ENCODE measurements at regions not wholly inside any gene's neighbourhood (a gene's known extent, or its start where the extent isn't known, plus 50 kb on each side); places are given as distances from the start of the nearest gene placed in this dataset.

- peak; percentile 42; the same call in 1 of the 2 replicates for TF ChIP-seq USF1 (CRISPR knock-in tag; IDR thresholded peaks at IDR 0.05)
- peak; percentile 96 for TF ChIP-seq ZNF232 (CRISPR knock-in tag; IDR thresholded peaks at IDR 0.05)
- TF ChIP-seq, protein P1, sequence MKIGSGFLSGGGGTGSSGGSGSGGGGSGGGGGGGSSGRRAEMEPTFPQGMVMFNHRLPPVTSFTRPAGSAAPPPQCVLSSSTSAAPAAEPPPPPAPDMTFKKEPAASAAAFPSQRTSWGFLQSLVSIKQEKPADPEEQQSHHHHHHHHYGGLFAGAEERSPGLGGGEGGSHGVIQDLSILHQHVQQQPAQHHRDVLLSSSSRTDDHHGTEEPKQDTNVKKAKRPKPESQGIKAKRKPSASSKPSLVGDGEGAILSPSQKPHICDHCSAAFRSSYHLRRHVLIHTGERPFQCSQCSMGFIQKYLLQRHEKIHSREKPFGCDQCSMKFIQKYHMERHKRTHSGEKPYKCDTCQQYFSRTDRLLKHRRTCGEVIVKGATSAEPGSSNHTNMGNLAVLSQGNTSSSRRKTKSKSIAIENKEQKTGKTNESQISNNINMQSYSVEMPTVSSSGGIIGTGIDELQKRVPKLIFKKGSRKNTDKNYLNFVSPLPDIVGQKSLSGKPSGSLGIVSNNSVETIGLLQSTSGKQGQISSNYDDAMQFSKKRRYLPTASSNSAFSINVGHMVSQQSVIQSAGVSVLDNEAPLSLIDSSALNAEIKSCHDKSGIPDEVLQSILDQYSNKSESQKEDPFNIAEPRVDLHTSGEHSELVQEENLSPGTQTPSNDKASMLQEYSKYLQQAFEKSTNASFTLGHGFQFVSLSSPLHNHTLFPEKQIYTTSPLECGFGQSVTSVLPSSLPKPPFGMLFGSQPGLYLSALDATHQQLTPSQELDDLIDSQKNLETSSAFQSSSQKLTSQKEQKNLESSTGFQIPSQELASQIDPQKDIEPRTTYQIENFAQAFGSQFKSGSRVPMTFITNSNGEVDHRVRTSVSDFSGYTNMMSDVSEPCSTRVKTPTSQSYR (CRISPR knock-in tag; IDR thresholded peaks at IDR 0.05): peak; percentile 85
- TF ChIP-seq ELF4 (CRISPR knock-in tag; IDR thresholded peaks at IDR 0.05; ENCODE audit: low read depth): no peak
- peak; percentile 89; the same call in 1 of the 2 replicates for TF ChIP-seq ZBTB43 (CRISPR knock-in tag; IDR thresholded peaks at IDR 0.05)
- TF ChIP-seq SP1 (CRISPR knock-in tag; conservative IDR thresholded peaks at IDR 0.05): peak; percentile 62; the same call in 1 of the 2 replicates
- TF ChIP-seq, protein P2, sequence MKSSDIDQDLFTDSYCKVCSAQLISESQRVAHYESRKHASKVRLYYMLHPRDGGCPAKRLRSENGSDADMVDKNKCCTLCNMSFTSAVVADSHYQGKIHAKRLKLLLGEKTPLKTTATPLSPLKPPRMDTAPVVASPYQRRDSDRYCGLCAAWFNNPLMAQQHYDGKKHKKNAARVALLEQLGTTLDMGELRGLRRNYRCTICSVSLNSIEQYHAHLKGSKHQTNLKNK (CRISPR knock-in tag; IDR thresholded peaks at IDR 0.05): no peak
- TF ChIP-seq JUN (CRISPR knock-in tag; IDR thresholded peaks at IDR 0.05): peak; percentile 49; the same call in 1 of the 2 replicates
- TF ChIP-seq, protein P3, sequence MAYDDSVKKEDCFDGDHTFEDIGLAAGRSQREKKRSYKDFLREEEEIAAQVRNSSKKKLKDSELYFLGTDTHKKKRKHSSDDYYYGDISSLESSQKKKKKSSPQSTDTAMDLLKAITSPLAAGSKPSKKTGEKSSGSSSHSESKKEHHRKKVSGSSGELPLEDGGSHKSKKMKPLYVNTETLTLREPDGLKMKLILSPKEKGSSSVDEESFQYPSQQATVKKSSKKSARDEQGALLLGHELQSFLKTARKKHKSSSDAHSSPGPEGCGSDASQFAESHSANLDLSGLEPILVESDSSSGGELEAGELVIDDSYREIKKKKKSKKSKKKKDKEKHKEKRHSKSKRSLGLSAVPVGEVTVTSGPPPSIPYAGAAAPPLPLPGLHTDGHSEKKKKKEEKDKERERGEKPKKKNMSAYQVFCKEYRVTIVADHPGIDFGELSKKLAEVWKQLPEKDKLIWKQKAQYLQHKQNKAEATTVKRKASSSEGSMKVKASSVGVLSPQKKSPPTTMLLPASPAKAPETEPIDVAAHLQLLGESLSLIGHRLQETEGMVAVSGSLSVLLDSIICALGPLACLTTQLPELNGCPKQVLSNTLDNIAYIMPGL (CRISPR knock-in tag; IDR thresholded peaks at IDR 0.05): peak; percentile 39; the same call in 1 of the 2 replicates
- no peak for TF ChIP-seq ATF6 (CRISPR knock-in tag; IDR thresholded peaks at IDR 0.05)
- TF ChIP-seq SMAD4 (CRISPR knock-in tag; IDR thresholded peaks at IDR 0.05): no peak
- no peak for TF ChIP-seq E2F4 (CRISPR knock-in tag; IDR thresholded peaks at IDR 0.05; ENCODE audit: borderline replicate concordance, low read depth)
- TF ChIP-seq, protein P4, sequence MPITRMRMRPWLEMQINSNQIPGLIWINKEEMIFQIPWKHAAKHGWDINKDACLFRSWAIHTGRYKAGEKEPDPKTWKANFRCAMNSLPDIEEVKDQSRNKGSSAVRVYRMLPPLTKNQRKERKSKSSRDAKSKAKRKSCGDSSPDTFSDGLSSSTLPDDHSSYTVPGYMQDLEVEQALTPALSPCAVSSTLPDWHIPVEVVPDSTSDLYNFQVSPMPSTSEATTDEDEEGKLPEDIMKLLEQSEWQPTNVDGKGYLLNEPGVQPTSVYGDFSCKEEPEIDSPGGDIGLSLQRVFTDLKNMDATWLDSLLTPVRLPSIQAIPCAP (CRISPR knock-in tag; IDR thresholded peaks at IDR 0.05): peak; percentile 77
- TF ChIP-seq MAX (CRISPR knock-in tag; IDR thresholded peaks at IDR 0.05): peak; percentile 56; the same call in 1 of the 2 replicates
- TF ChIP-seq TCF7 (CRISPR knock-in tag; IDR thresholded peaks at IDR 0.05; ENCODE audit: low read depth): 0 out of 2 replicates have a peak, but pooled peaks have one; percentile 47
- peak; percentile 90 for TF ChIP-seq FOXK1 (CRISPR knock-in tag; IDR thresholded peaks at IDR 0.05)
- peak; percentile 98 for TF ChIP-seq TEAD4 (CRISPR knock-in tag; IDR thresholded peaks at IDR 0.05)
- peak; percentile 85 for TF ChIP-seq CREB1 (CRISPR knock-in tag; IDR thresholded peaks at IDR 0.05)
- no peak for TF ChIP-seq RORB (CRISPR knock-in tag; IDR thresholded peaks at IDR 0.05)
- TF ChIP-seq ZNF219 (CRISPR knock-in tag; IDR thresholded peaks at IDR 0.05; ENCODE audit: borderline replicate concordance): no peak
- TF ChIP-seq, protein P5, sequence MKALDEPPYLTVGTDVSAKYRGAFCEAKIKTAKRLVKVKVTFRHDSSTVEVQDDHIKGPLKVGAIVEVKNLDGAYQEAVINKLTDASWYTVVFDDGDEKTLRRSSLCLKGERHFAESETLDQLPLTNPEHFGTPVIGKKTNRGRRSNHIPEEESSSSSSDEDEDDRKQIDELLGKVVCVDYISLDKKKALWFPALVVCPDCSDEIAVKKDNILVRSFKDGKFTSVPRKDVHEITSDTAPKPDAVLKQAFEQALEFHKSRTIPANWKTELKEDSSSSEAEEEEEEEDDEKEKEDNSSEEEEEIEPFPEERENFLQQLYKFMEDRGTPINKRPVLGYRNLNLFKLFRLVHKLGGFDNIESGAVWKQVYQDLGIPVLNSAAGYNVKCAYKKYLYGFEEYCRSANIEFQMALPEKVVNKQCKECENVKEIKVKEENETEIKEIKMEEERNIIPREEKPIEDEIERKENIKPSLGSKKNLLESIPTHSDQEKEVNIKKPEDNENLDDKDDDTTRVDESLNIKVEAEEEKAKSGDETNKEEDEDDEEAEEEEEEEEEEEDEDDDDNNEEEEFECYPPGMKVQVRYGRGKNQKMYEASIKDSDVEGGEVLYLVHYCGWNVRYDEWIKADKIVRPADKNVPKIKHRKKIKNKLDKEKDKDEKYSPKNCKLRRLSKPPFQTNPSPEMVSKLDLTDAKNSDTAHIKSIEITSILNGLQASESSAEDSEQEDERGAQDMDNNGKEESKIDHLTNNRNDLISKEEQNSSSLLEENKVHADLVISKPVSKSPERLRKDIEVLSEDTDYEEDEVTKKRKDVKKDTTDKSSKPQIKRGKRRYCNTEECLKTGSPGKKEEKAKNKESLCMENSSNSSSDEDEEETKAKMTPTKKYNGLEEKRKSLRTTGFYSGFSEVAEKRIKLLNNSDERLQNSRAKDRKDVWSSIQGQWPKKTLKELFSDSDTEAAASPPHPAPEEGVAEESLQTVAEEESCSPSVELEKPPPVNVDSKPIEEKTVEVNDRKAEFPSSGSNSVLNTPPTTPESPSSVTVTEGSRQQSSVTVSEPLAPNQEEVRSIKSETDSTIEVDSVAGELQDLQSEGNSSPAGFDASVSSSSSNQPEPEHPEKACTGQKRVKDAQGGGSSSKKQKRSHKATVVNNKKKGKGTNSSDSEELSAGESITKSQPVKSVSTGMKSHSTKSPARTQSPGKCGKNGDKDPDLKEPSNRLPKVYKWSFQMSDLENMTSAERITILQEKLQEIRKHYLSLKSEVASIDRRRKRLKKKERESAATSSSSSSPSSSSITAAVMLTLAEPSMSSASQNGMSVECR (CRISPR knock-in tag; IDR thresholded peaks at IDR 0.05; ENCODE audit: borderline replicate concordance): peak; percentile 96
Measured at GRCh38 chr3:67113802-67114407, 115.8 kb downstream of the KBTBD8 start (continued).

Measured in WTC11 (cell line).